ENCODE measurements at regions not wholly inside any gene's neighbourhood (a gene's known extent, or its start where the extent isn't known, plus 50 kb on each side); places are given as distances from the start of the nearest gene placed in this dataset.

DNA sequence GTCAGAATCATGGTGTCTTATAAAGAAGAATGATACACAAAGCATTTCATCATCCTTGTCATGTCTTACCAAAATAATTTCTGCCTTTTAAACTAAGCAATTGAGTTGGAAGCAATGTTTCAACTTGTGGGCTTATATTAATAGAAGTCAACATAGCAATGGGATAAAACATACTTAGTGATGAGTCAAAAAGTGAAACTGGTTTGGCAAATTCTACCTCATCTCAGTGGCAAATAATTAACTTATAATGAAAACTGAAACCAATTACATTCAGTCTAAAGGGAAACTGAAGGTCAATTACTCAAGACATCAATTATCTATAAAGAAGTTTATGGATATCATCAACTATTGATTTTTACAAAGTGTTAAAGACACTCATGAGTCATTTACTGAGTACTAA lies 463.8 kb downstream of the BMP2 start:
- Histone ChIP-seq H2BK12ac (ENCODE audit: low read length) (no peak overlapping the region), H3K23ac (ENCODE audit: low read depth, low read length, poor library complexity) (no peak overlapping the region), H3K4me1 (ENCODE audit: control insufficient read depth in 2 of 2, insufficient read depth in 1 of 2, low read depth in 1 of 2, low read length in 2 of 2) (no peaks in the 10 kb centered on the region), H3K18ac (ENCODE audit: low read length) (no peak overlapping the region), H3K27me3 (ENCODE audit: control insufficient read depth in 3 of 3, insufficient read depth in 3 of 3, low read depth in 1 of 3, low read length in 3 of 3) (no peaks in the 10 kb centered on the region), H2BK120ac (ENCODE audit: low read depth, low read length) (no peak overlapping the region), H3K9ac (ENCODE audit: low read depth, low read length, poor library complexity) (no peak overlapping the region), H3K4me3 (ENCODE audit: low read length in 2 of 2) (no peak overlapping the region), H3K79me1 (ENCODE audit: low read depth, low read length) (no peaks in the 10 kb centered on the region), H3K4me2 (ENCODE audit: insufficient read depth, low read length, poor library complexity, severe bottlenecking) (no peak overlapping the region), H2AK5ac (ENCODE audit: low read depth, low read length) (no peak overlapping the region), H2BK15ac (ENCODE audit: low read length) (no peak overlapping the region), H3K36me3 (replicated peaks in 1 of 2; ENCODE audit: control insufficient read depth in 2 of 2, insufficient read depth in 2 of 2, low read length in 2 of 2) (no peaks in the 10 kb centered on the region), H4K8ac (ENCODE audit: low read depth, low read length) (no peak overlapping the region), H3K14ac (ENCODE audit: low read length) (no peak overlapping the region), H3K9me3 (replicated peaks in 1 of 2; ENCODE audit: control insufficient read depth in 2 of 2, insufficient read depth in 1 of 2, low read depth in 1 of 2, low read length in 2 of 2) (peaks cover 0 to 2% of the 10 kb centered on the region in 2 donors), H3K4ac (ENCODE audit: low read length) (no peak overlapping the region), H2AFZ (ENCODE audit: low read length) (no peak overlapping the region), H2BK5ac (ENCODE audit: low read length) (no peak overlapping the region), H4K91ac (ENCODE audit: low read depth, low read length, poor library complexity) (no peak overlapping the region), H3K27ac (replicated peaks; ENCODE audit: low read length) (no peak overlapping the region)
- no peak for DNase-seq (ENCODE audit: low spot score)

DNA sequence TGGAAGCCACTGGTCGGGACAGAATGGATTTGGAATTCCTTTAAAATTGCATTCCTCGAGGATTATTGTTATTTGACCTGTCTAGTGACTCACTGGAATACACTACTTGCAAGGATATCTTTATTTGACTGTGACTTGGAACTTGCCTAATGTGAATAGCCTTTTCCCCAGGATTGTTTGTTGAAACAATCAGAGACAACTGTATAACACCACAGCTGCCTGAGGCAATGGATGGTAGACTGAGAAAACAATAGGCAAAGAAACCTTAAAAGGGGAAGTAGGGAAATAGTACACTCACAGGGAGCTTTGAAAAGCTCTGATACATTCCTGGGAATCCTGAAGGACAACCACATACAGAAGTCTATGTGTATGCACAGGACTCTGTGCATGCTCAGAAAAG lies 465.3 kb downstream of the BMP2 start:
- H3K27ac ChIP-seq (replicated peaks; ENCODE audit: low read length), result no peak overlapping the region
- no peaks in the 10 kb centered on the region for H3K4me1 ChIP-seq (ENCODE audit: control insufficient read depth in 2 of 2, insufficient read depth in 1 of 2, low read depth in 1 of 2, low read length in 2 of 2)
- H4K91ac ChIP-seq (ENCODE audit: low read depth, low read length, poor library complexity), result no peak overlapping the region
- H3K4me3 ChIP-seq (ENCODE audit: low read length in 2 of 2), result no peak overlapping the region
- H3K9ac ChIP-seq (ENCODE audit: low read depth, low read length, poor library complexity), result no peak overlapping the region
- WGBS, 2 donors (ENCODE audit: extremely low coverage in 2 of 2, insufficient read length in 2 of 2, insufficient replicate concordance in 1 of 2), result no CpG with 5 or more reads among the region's 2 CpGs
- H2AK5ac ChIP-seq (ENCODE audit: low read depth, low read length), result no peak overlapping the region
- H3K9me3 ChIP-seq (replicated peaks in 1 of 2; ENCODE audit: control insufficient read depth in 2 of 2, insufficient read depth in 1 of 2, low read depth in 1 of 2, low read length in 2 of 2), result peaks cover 0 to 2% of the 10 kb centered on the region in 2 donors
- no peak for DNase-seq (ENCODE audit: low spot score)
- H3K79me1 ChIP-seq (ENCODE audit: low read depth, low read length), result no peaks in the 10 kb centered on the region
- H3K14ac ChIP-seq (ENCODE audit: low read length), result no peak overlapping the region
- H2BK5ac ChIP-seq (ENCODE audit: low read length), result no peak overlapping the region
- H3K23ac ChIP-seq (ENCODE audit: low read depth, low read length, poor library complexity), result no peak overlapping the region
- H4K8ac ChIP-seq (ENCODE audit: low read depth, low read length), result no peak overlapping the region
- no peak overlapping the region for H2BK12ac ChIP-seq (ENCODE audit: low read length)
- H3K36me3 ChIP-seq (replicated peaks in 1 of 2; ENCODE audit: control insufficient read depth in 2 of 2, insufficient read depth in 2 of 2, low read length in 2 of 2), result no peaks in the 10 kb centered on the region
- no peak overlapping the region for H2AFZ ChIP-seq (ENCODE audit: low read length)
- no peaks in the 10 kb centered on the region for H3K27me3 ChIP-seq (ENCODE audit: control insufficient read depth in 3 of 3, insufficient read depth in 3 of 3, low read depth in 1 of 3, low read length in 3 of 3)
- H2BK15ac ChIP-seq (ENCODE audit: low read length), result no peak overlapping the region
- no peak overlapping the region for H3K18ac ChIP-seq (ENCODE audit: low read length)
- no peak overlapping the region for H3K4me2 ChIP-seq (ENCODE audit: insufficient read depth, low read length, poor library complexity, severe bottlenecking)
- no peak overlapping the region for H3K4ac ChIP-seq (ENCODE audit: low read length)
- H2BK120ac ChIP-seq (ENCODE audit: low read depth, low read length), result no peak overlapping the region

DNA sequence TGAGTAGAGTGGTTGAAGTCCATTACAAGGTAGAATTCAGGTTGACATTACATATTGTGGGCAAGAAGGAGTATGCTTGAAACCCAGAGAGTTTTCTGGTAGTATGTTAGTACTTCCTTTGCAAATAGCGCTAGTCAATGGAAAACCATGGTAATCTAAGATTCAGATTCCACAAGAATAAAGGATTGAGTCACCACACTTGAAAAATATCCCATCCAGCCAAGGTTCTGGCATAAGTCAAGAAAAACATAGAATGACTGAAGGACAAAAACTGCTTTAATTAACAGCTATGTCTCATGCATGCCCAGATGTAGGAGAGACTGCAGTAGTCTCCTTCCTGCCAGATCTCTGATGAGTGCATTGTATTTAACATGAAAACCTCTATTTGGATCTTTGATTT lies 469.8 kb downstream of the BMP2 start:
- Histone ChIP-seq H4K91ac (ENCODE audit: low read depth, low read length, poor library complexity) (no peak overlapping the region), H2BK120ac (ENCODE audit: low read depth, low read length) (no peak overlapping the region), H3K27me3 (ENCODE audit: control insufficient read depth in 3 of 3, insufficient read depth in 3 of 3, low read depth in 1 of 3, low read length in 3 of 3) (no peaks in the 10 kb centered on the region), H2BK15ac (ENCODE audit: low read length) (no peak overlapping the region), H2AK5ac (ENCODE audit: low read depth, low read length) (no peak overlapping the region), H2AFZ (ENCODE audit: low read length) (no peak overlapping the region), H3K9ac (ENCODE audit: low read depth, low read length, poor library complexity) (no peak overlapping the region), H3K4me3 (ENCODE audit: low read length in 2 of 2) (no peak overlapping the region), H3K14ac (ENCODE audit: low read length) (no peak overlapping the region), H3K79me1 (ENCODE audit: low read depth, low read length) (no peaks in the 10 kb centered on the region), H3K23ac (ENCODE audit: low read depth, low read length, poor library complexity) (no peak overlapping the region), H2BK12ac (ENCODE audit: low read length) (no peak overlapping the region), H3K9me3 (replicated peaks in 1 of 2; ENCODE audit: control insufficient read depth in 2 of 2, insufficient read depth in 1 of 2, low read depth in 1 of 2, low read length in 2 of 2) (peaks cover 0 to 2% of the 10 kb centered on the region in 2 donors), H3K36me3 (replicated peaks in 1 of 2; ENCODE audit: control insufficient read depth in 2 of 2, insufficient read depth in 2 of 2, low read length in 2 of 2) (no peaks in the 10 kb centered on the region), H3K27ac (replicated peaks; ENCODE audit: low read length) (no peak overlapping the region), H3K4me1 (ENCODE audit: control insufficient read depth in 2 of 2, insufficient read depth in 1 of 2, low read depth in 1 of 2, low read length in 2 of 2) (no peaks in the 10 kb centered on the region), H3K4me2 (ENCODE audit: insufficient read depth, low read length, poor library complexity, severe bottlenecking) (no peak overlapping the region), H3K4ac (ENCODE audit: low read length) (no peak overlapping the region), H3K18ac (ENCODE audit: low read length) (no peak overlapping the region), H2BK5ac (ENCODE audit: low read length) (no peak overlapping the region), H4K8ac (ENCODE audit: low read depth, low read length) (no peak overlapping the region)
- WGBS, 2 donors (ENCODE audit: extremely low coverage in 2 of 2, insufficient read length in 2 of 2, insufficient replicate concordance in 1 of 2), result no CpG with 5 or more reads among the region's 1 CpG
- no peak for DNase-seq (ENCODE audit: low spot score)

DNA sequence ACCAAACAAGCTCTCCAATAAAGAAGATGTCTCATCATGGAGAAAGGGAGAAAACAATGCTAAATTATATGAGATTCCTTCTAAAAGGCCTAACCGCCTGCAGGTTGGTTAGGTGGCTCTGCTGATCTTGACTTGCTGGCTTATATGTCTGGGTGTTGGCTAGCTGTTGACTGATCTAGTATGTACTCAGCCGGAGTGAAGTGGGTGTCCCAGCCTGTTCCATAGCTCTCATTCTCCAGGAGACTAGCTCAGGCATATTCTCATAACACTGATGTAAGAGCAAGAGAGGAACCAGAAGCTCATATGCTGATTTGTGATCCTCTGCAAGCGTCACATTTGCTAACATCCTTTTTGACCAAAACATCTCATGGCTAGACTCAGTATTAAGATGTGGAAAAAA lies 473.0 kb downstream of the BMP2 start:
- no peak overlapping the region for H4K91ac ChIP-seq (ENCODE audit: low read depth, low read length, poor library complexity)
- no peaks in the 10 kb centered on the region for H3K79me1 ChIP-seq (ENCODE audit: low read depth, low read length)
- no peak overlapping the region for H3K4ac ChIP-seq (ENCODE audit: low read length)
- no peak overlapping the region for H3K9ac ChIP-seq (ENCODE audit: low read depth, low read length, poor library complexity)
- no peak overlapping the region for H3K4me3 ChIP-seq (ENCODE audit: low read length in 2 of 2)
- no peaks in the 10 kb centered on the region for H3K27me3 ChIP-seq (ENCODE audit: control insufficient read depth in 3 of 3, insufficient read depth in 3 of 3, low read depth in 1 of 3, low read length in 3 of 3)
- H3K23ac ChIP-seq (ENCODE audit: low read depth, low read length, poor library complexity), result no peak overlapping the region
- no peak overlapping the region for H4K8ac ChIP-seq (ENCODE audit: low read depth, low read length)
- no CpG with 5 or more reads among the region's 3 CpGs for WGBS, 2 donors (ENCODE audit: extremely low coverage in 2 of 2, insufficient read length in 2 of 2, insufficient replicate concordance in 1 of 2)
- H3K36me3 ChIP-seq (replicated peaks in 1 of 2; ENCODE audit: control insufficient read depth in 2 of 2, insufficient read depth in 2 of 2, low read length in 2 of 2), result no peaks in the 10 kb centered on the region
- DNase-seq (ENCODE audit: low spot score), result no peak
- H2AFZ ChIP-seq (ENCODE audit: low read length), result no peak overlapping the region
- H3K4me2 ChIP-seq (ENCODE audit: insufficient read depth, low read length, poor library complexity, severe bottlenecking), result no peak overlapping the region
- no peak overlapping the region for H2AK5ac ChIP-seq (ENCODE audit: low read depth, low read length)
- H3K9me3 ChIP-seq (replicated peaks in 1 of 2; ENCODE audit: control insufficient read depth in 2 of 2, insufficient read depth in 1 of 2, low read depth in 1 of 2, low read length in 2 of 2), result no peaks in the 10 kb centered on the region
- no peak overlapping the region for H2BK5ac ChIP-seq (ENCODE audit: low read length)
- no peak overlapping the region for H2BK120ac ChIP-seq (ENCODE audit: low read depth, low read length)
- H2BK15ac ChIP-seq (ENCODE audit: low read length), result no peak overlapping the region
- H3K14ac ChIP-seq (ENCODE audit: low read length), result no peak overlapping the region
- no peak overlapping the region for H3K18ac ChIP-seq (ENCODE audit: low read length)
- no peaks in the 10 kb centered on the region for H3K4me1 ChIP-seq (ENCODE audit: control insufficient read depth in 2 of 2, insufficient read depth in 1 of 2, low read depth in 1 of 2, low read length in 2 of 2)
- no peak overlapping the region for H2BK12ac ChIP-seq (ENCODE audit: low read length)
- H3K27ac ChIP-seq (replicated peaks; ENCODE audit: low read length), result no peak overlapping the region

Data from neuronal stem cell (in vitro differentiated cells).